Colonic mucosa (tissue), 4 donors: ENCODE measurements at regions not wholly inside any gene's neighbourhood (a gene's known extent, or its start where the extent isn't known, plus 50 kb on each side); places are given as distances from the start of the nearest gene placed in this dataset.

Experiments used
- DNase-seq: peaks from one replicate; pipeline ENCODE4 v3.0.0-alpha.2; 2020
- H3K27ac ChIP-seq: fragments of 200-600 bp; one replicate; pipeline ENCODE4 v1.8.0; 2021
- H3K27me3 ChIP-seq: fragments of 200-600 bp; one replicate; pipeline ENCODE4 v1.8.0; 2021
- H3K36me3 ChIP-seq: fragments of 200-600 bp; one replicate; pipeline ENCODE4 v1.8.0; 2021
- H3K4me1 ChIP-seq: fragments of 200-600 bp; one replicate; pipeline ENCODE4 v1.8.0; 2021; ENCODE audit warnings: mild to moderate bottlenecking
- H3K4me3 ChIP-seq: fragments of 200-600 bp; one replicate; pipeline ENCODE4 v1.8.0; 2021
- H3K9ac ChIP-seq, 2 donors: one replicate each; pipeline ENCODE4 v1.7.0; 2013; ENCODE audit warnings: control low read depth in 2 of 2, low read depth in 2 of 2, low read length in 2 of 2
- H3K9me3 ChIP-seq: fragments of 200-600 bp; one replicate; pipeline ENCODE4 v1.8.0; 2021
- CTCF ChIP-seq: fragments of 200-600 bp; IDR thresholded peaks from one replicate; pipeline ENCODE4 v1.8.0; 2022; ENCODE audit warnings: antibody characterized with exemption, mild to moderate bottlenecking
- intact Hi-C: fragments of 100-400 bp; cut with DNase I; formaldehyde crosslinking; loops from one replicate; pipeline ENCODE4 v1.14.1; 2022
- donor health status: healthy.
- donor health status: DM: no; HTN: no; CAD: no.
- donor health status: DM: no; HTN: no; CAD: no.

DNA sequence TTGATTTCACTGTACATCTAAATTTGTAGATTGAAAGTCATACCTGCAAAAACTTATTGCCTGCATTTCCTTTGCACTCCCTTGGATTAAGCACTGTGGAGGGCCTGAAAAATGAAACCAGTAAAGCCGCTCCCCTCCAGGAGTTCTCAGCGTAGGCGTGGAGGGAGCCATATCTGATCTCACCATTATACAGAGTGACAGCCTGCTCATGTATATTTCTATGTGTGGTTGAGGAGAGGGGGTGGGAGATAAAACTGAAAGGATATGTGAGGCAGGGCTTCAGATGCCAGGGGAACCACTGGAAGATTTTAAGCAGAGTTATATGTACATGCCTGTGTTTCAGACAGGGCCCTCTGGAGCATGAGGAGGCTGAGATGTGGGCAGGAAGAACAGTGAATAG, 303.0 kb downstream of the MSX2 start:
- Histone ChIP-seq H3K27ac (no peak overlapping the region), H3K4me3 (no peak overlapping the region), H3K9me3 (no peaks in the 10 kb centered on the region), H3K36me3 (no peaks in the 10 kb centered on the region), H3K9ac (no peak overlapping the region), H3K27me3 (no peaks in the 10 kb centered on the region), H3K4me1 (no peaks in the 10 kb centered on the region)
- TF ChIP-seq CTCF = no peak
- no peak for DNase-seq
- intact Hi-C loops = no loop called here

DNA sequence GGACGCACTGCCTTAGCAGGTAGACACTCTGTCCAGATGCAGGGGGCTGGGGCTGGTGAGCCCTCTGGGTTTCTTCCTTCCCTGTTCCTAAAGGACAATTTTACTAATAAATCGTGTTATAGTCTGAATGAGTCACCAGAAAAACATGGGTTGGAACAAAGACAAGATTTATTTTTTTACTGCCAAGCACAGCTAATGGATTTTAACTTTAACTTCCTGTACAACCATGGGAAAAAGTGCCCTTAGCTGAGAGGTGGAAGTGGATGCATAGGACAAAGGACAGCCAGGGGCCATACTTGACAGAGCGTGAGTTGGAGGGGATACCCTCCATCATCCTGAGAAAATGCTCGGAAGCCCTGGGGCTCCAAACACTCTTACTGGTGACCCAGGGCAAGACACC, 300.7 kb downstream of the MSX2 start:
- no peak for TF ChIP-seq CTCF
- H3K36me3 ChIP-seq = no peaks in the 10 kb centered on the region
- no peaks in the 10 kb centered on the region for H3K4me1 ChIP-seq
- no peak overlapping the region for H3K4me3 ChIP-seq
- no peak overlapping the region for H3K27ac ChIP-seq
- no peak overlapping the region for H3K9ac ChIP-seq
- intact Hi-C loops = no loop called here
- no peaks in the 10 kb centered on the region for H3K9me3 ChIP-seq
- DNase-seq = no peak
- H3K27me3 ChIP-seq = no peaks in the 10 kb centered on the region

GRCh38 chr5:175021841-175022625, 297.7 kb downstream of the MSX2 start:
- Histone ChIP-seq H3K4me3 (no peak overlapping the region), H3K27me3 (no peaks in the 10 kb centered on the region), H3K9me3 (no peaks in the 10 kb centered on the region), H3K9ac (no peak overlapping the region), H3K27ac (no peak overlapping the region), H3K4me1 (no peaks in the 10 kb centered on the region), H3K36me3 (no peaks in the 10 kb centered on the region)
- intact Hi-C loops = no loop called here
- no peak for DNase-seq
- TF ChIP-seq CTCF = no peak

- Histone ChIP-seq H3K27me3 (no peaks in the 10 kb centered on the region), H3K9ac (no peak overlapping the region), H3K4me1 (no peaks in the 10 kb centered on the region), H3K4me3 (no peak overlapping the region), H3K9me3 (no peaks in the 10 kb centered on the region), H3K27ac (no peak overlapping the region), H3K36me3 (no peaks in the 10 kb centered on the region)
- TF ChIP-seq CTCF = no peak
- DNase-seq = no peak
- intact Hi-C loops = no loop called here
These were observed 296.9 kb downstream of the MSX2 start for GRCh38 chr5:175021321-175021720.

DNA sequence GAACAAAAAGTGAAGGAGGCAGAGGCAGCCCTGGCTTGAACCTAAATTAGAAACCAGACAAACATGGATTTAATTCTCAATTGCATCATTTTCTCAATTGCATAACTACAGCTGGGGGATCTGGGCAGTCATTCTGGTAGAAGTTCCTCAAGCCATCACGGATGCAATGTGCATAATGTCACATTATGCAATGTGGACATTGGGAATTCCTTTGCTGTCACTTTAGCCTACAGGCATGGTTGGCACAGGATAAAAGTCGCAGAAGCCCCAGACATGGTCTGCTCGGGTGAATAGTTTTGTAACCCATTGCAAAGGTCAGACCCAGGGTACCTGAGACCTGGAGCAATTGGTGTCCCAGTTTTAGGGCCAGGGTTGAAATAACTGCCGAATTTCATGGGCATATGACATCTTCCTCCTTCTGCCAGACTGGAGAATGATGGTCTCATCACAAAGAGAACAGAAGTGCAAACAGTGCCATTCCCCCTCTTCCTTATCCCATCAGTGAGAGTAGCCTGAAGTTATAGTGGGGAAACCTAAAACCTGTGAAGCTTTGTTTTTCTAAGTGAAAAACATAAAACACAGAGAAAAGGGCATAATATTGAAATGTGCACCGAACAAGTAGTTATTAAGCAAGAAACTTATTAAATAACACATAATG, 290.8 kb downstream of the MSX2 start:
- H3K27me3 ChIP-seq = no peaks in the 10 kb centered on the region
- DNase-seq = no peak
- no peak overlapping the region for H3K4me3 ChIP-seq
- no peaks in the 10 kb centered on the region for H3K9me3 ChIP-seq
- no peak overlapping the region for H3K9ac ChIP-seq
- no peak for TF ChIP-seq CTCF
- H3K4me1 ChIP-seq = no peaks in the 10 kb centered on the region
- no peaks in the 10 kb centered on the region for H3K36me3 ChIP-seq
- H3K27ac ChIP-seq = no peak overlapping the region
- intact Hi-C loops = no loop called here
